ENCODE measurements at regions not wholly inside any gene's neighbourhood (a gene's known extent, or its start where the extent isn't known, plus 50 kb on each side); places are given as distances from the start of the nearest gene placed in this dataset.

DNA sequence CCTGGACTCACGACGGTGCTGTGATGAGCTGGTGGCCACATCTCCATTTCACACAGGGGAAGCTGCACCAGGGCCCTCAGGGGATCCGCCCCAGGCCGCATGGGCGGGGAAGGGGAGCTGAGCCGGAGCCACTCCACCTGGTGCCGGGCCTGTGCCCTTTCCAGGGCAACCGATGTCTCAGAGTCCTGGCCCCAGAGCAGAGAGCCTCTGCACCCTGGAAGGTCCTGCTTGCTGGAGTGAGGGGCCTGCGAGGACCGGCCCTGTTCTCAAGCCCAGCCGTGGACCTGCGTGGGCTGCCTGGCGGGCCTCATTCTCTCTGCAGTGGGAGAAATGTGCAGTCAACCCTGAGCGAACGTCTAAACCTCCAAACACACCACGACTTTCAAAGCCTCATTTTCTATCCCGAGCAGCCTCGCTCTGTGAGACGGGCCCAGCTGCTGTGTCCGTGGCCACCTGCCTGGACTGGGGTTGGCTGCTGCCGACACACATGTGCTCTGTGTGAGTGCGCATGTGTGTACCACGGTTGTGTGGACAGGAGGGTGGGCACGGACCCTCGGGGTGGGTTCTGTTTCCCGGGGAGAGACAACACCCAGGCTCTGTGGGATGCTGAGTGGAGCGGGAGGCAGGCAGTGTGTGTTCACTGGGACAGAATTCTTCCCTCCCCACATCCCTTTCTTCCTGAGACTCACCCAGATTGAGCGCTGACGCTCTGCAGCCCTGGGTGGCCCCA is 163.5 kb downstream of the KIF26A start:
- no peaks in the 10 kb centered on the region for H3K27me3 Mint-ChIP-seq
- no peak overlapping the region for H3K27ac Mint-ChIP-seq
- DNase-seq (no peak), ATAC-seq (ENCODE audit: poor library complexity) (no peak)
- H3K9me3 Mint-ChIP-seq, result no peaks in the 10 kb centered on the region
- ChIA-PET POLR2A (no interaction called here), CTCF (no interaction called here)
- H3K27ac ChIP-seq (ENCODE audit: low read depth in 1 of 2, low read length in 2 of 2), result no peak overlapping the region
- H3K36me3 ChIP-seq (ENCODE audit: insufficient read depth, low read length), result no peaks in the 10 kb centered on the region
- TF ChIP-seq, protein P1, sequence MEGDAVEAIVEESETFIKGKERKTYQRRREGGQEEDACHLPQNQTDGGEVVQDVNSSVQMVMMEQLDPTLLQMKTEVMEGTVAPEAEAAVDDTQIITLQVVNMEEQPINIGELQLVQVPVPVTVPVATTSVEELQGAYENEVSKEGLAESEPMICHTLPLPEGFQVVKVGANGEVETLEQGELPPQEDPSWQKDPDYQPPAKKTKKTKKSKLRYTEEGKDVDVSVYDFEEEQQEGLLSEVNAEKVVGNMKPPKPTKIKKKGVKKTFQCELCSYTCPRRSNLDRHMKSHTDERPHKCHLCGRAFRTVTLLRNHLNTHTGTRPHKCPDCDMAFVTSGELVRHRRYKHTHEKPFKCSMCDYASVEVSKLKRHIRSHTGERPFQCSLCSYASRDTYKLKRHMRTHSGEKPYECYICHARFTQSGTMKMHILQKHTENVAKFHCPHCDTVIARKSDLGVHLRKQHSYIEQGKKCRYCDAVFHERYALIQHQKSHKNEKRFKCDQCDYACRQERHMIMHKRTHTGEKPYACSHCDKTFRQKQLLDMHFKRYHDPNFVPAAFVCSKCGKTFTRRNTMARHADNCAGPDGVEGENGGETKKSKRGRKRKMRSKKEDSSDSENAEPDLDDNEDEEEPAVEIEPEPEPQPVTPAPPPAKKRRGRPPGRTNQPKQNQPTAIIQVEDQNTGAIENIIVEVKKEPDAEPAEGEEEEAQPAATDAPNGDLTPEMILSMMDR (IDR thresholded peaks at IDR 0.05), result no peak
- no peaks in the 10 kb centered on the region for H3K36me3 Mint-ChIP-seq (ENCODE audit: low read depth)
- no peaks in the 10 kb centered on the region for H3K27me3 ChIP-seq (ENCODE audit: control insufficient read depth in 1 of 2, insufficient read depth in 2 of 2, low read length in 2 of 2)
- H3K4me1 ChIP-seq (ENCODE audit: insufficient read depth, low read length), result no peaks in the 10 kb centered on the region
- H3K9me3 ChIP-seq (ENCODE audit: control insufficient read depth in 1 of 2, insufficient read depth in 1 of 2, low read length in 2 of 2), result peaks cover 0 to 15% of the 10 kb centered on the region in 2 experiments
- H3K4me1 Mint-ChIP-seq (ENCODE audit: low read depth), result no peaks in the 10 kb centered on the region
- intact Hi-C loops (cut with DNase I, micrococcal nuclease), result no loop called here
- H3K4me3 Mint-ChIP-seq, result no peak overlapping the region
- H3K4me3 ChIP-seq (ENCODE audit: low read length), result no peak overlapping the region

DNA sequence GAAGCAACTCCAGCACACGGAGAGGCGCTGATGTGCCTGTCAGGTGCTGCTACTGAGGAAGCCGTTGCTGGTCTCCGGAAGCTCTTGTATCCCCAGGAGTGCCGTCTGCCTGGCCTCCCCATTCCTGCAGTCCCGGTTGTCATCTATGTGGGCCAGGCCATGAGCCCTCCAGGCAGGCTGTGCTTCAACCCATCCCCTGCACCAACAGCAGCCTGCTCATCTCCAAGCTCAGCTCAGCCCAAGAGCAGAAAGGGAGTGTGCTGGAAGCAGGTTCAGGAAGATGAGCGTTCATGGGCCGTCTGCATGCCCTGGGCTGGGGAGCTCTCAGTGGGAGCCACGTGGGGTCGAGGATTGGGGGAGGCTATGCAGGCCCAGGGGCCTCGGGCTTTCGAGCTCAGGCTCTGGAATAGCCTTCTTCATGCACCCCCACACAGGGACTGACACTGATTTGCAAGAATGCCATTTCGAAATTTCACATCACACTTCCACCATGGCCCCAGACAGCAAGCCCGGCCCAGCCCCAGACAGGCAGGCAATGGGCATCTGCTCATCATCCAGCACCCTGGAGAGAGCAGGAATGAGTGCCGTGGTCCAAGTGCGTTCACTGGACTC is 164.5 kb downstream of the KIF26A start:
- ChIA-PET CTCF (no interaction called here), POLR2A (no interaction called here)
- Histone ChIP-seq H3K4me1 (ENCODE audit: insufficient read depth, low read length) (no peaks in the 10 kb centered on the region), H3K9me3 (ENCODE audit: control insufficient read depth in 1 of 2, insufficient read depth in 1 of 2, low read length in 2 of 2) (peaks cover 0 to 17% of the 10 kb centered on the region in 2 experiments), H3K36me3 (ENCODE audit: insufficient read depth, low read length) (no peaks in the 10 kb centered on the region), H3K27me3 (ENCODE audit: control insufficient read depth in 1 of 2, insufficient read depth in 2 of 2, low read length in 2 of 2) (no peaks in the 10 kb centered on the region), H3K4me3 (ENCODE audit: low read length) (no peak overlapping the region), H3K27ac (ENCODE audit: low read depth in 1 of 2, low read length in 2 of 2) (no peak overlapping the region)
- intact Hi-C loops (cut with DNase I, micrococcal nuclease), result no loop called here
- DNase-seq, result no peak
- H3K4me1 Mint-ChIP-seq (ENCODE audit: low read depth), result no peaks in the 10 kb centered on the region
- no peak overlapping the region for H3K27ac Mint-ChIP-seq
- no peaks in the 10 kb centered on the region for H3K36me3 Mint-ChIP-seq (ENCODE audit: low read depth)
- TF ChIP-seq, protein P1 (IDR thresholded peaks at IDR 0.05), result no peak
- no peak for ATAC-seq (ENCODE audit: poor library complexity)
- no peaks in the 10 kb centered on the region for H3K27me3 Mint-ChIP-seq
- H3K9me3 Mint-ChIP-seq, result no peaks in the 10 kb centered on the region
- no peak overlapping the region for H3K4me3 Mint-ChIP-seq

DNA sequence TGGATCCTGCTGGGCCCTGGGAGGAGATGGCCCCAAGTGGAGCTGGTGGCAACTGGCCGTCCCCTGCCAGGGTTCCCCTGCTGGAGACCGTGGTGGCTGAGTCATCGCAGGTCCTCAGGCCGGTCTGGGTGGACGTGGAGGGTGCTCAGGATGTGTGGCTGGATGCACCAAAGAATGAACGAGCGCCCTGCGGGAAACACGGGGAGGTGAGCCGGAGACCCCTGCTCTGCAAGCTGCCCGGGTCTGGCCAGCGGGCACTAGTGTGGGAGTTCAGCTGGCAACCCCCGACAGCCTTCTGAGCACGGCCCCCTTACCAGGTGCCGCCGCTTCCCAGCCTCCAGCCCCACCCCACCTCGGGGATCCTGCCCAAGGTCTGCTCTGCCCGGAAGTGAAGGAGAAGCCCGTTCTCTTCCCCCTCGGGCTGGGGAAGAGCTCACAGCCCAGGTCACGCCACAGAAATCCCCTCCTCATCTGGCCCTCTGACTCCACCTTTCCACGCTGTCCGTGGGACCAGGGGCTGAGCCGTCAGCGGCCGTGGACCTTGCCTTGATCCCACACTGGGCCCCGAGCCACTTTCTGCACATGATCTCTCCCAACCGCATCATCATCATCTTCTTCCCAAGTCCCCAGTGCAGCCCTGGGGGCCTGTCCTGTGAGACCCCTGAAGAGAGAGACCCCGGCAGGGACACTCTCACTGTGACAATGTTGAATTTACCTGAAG is 165.5 kb downstream of the KIF26A start:
- no peaks in the 10 kb centered on the region for H3K4me1 ChIP-seq (ENCODE audit: insufficient read depth, low read length)
- TF ChIP-seq, protein P1 (IDR thresholded peaks at IDR 0.05), result no peak
- no peak overlapping the region for H3K27ac Mint-ChIP-seq
- H3K27ac ChIP-seq (ENCODE audit: low read depth in 1 of 2, low read length in 2 of 2), result no peak overlapping the region
- H3K27me3 Mint-ChIP-seq, result no peaks in the 10 kb centered on the region
- no peaks in the 10 kb centered on the region for H3K27me3 ChIP-seq (ENCODE audit: control insufficient read depth in 1 of 2, insufficient read depth in 2 of 2, low read length in 2 of 2)
- no peak overlapping the region for H3K4me3 ChIP-seq (ENCODE audit: low read length)
- DNase-seq (no peak), ATAC-seq (ENCODE audit: poor library complexity) (no peak)
- no peaks in the 10 kb centered on the region for H3K36me3 ChIP-seq (ENCODE audit: insufficient read depth, low read length)
- no peaks in the 10 kb centered on the region for H3K36me3 Mint-ChIP-seq (ENCODE audit: low read depth)
- peaks cover 0 to 14% of the 10 kb centered on the region in 2 experiments for H3K9me3 ChIP-seq (ENCODE audit: control insufficient read depth in 1 of 2, insufficient read depth in 1 of 2, low read length in 2 of 2)
- H3K9me3 Mint-ChIP-seq, result no peaks in the 10 kb centered on the region
- intact Hi-C loops (cut with DNase I, micrococcal nuclease), result no loop called here
- CTCF ChIA-PET, result no interaction called here
- POLR2A ChIA-PET, result no interaction called here
- no peak overlapping the region for H3K4me3 Mint-ChIP-seq
- no peaks in the 10 kb centered on the region for H3K4me1 Mint-ChIP-seq (ENCODE audit: low read depth)
